Endothelial cell of umbilical vein (primary cell): ENCODE measurements at regions not wholly inside any gene's neighbourhood (a gene's known extent, or its start where the extent isn't known, plus 50 kb on each side); places are given as distances from the start of the nearest gene placed in this dataset.

Source experiments
- EZH2 ChIP-seq: IDR thresholded peaks from 2 replicates; pipeline ENCODE4 v1.6.1; 2012; ENCODE audit warnings: borderline replicate concordance, low read depth, mild to moderate bottlenecking, moderate library complexity, low read length, inconsistent platforms; ENCODE audit not compliant: severe bottlenecking
- POLR2A ChIP-seq: IDR thresholded peaks from 2 replicates; pipeline ENCODE4 v1.6.1; 2012; ENCODE audit warnings: low read depth, mild to moderate bottlenecking, control low read depth, low read length
- TF ChIP-seq, protein P1 (sequence below), 2 donors: IDR thresholded peaks; 1 replicate in 1 of 2; 2 replicates in 1 of 2; pipeline ENCODE4 v1.5.1; 2011; ENCODE audit warnings: low read length in 2 of 2, mild to moderate bottlenecking in 2 of 2, moderate library complexity in 2 of 2, control low read depth in 1 of 2, inconsistent platforms in 1 of 2, low read depth in 1 of 2; ENCODE audit not compliant: insufficient read depth in 1 of 2; ENCODE audit errors: extremely low read depth in 1 of 2

DNA sequence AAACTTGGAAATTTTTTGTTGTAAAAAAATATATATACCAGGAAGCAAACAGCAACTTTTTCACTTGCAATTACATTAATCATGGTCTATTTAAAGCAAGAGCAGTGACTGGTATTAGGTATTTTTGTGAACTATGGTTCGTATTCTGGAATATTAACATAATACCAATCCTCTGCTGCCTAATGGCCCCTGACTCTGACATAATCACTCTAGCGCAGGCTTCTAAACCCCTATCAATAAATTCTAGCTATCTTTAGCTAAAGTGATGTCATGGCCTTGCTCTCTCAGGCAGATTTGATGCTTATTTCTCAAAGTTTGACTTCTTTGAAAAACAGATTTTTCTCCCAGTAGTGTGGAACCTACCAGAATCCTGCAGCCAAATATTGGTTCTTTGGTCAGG is 808.3 kb downstream of the VGLL3 start:
- TF ChIP-seq POLR2A = no peak
- no peak for TF ChIP-seq EZH2
- TF ChIP-seq, protein P1, sequence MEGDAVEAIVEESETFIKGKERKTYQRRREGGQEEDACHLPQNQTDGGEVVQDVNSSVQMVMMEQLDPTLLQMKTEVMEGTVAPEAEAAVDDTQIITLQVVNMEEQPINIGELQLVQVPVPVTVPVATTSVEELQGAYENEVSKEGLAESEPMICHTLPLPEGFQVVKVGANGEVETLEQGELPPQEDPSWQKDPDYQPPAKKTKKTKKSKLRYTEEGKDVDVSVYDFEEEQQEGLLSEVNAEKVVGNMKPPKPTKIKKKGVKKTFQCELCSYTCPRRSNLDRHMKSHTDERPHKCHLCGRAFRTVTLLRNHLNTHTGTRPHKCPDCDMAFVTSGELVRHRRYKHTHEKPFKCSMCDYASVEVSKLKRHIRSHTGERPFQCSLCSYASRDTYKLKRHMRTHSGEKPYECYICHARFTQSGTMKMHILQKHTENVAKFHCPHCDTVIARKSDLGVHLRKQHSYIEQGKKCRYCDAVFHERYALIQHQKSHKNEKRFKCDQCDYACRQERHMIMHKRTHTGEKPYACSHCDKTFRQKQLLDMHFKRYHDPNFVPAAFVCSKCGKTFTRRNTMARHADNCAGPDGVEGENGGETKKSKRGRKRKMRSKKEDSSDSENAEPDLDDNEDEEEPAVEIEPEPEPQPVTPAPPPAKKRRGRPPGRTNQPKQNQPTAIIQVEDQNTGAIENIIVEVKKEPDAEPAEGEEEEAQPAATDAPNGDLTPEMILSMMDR (IDR thresholded peaks at IDR 0.05; ENCODE audit: extremely low read depth in 1 of 2, insufficient read depth in 1 of 2, low read depth in 1 of 2, low read length in 2 of 2) = no peak
